GM18870 (cell line): ENCODE measurements at regions not wholly inside any gene's neighbourhood (a gene's known extent, or its start where the extent isn't known, plus 50 kb on each side); places are given as distances from the start of the nearest gene placed in this dataset.
"Not testable (repeated sequence)": the region's sequence is repeated elsewhere in the genome, so short reads cannot be mapped to it uniquely, and the experiment has no call there.

Source experiments
- ATAC-seq: cut with Tn5 transposase; IDR thresholded peaks from one replicate; pipeline ENCODE4 v1.9.1; 2021; ENCODE audit warnings: moderate library complexity; ENCODE audit not compliant: unreplicated experiment

GRCh38 chr10:64007157-64007556, 486.0 kb downstream of the REEP3 start:
- ATAC-seq: no peak

GRCh38 chr10:64010711-64011110, 489.5 kb downstream of the REEP3 start:
- ATAC-seq: no peak

- ATAC-seq: no peak
These were observed 490.9 kb downstream of the REEP3 start for GRCh38 chr10:64011912-64012714.

DNA sequence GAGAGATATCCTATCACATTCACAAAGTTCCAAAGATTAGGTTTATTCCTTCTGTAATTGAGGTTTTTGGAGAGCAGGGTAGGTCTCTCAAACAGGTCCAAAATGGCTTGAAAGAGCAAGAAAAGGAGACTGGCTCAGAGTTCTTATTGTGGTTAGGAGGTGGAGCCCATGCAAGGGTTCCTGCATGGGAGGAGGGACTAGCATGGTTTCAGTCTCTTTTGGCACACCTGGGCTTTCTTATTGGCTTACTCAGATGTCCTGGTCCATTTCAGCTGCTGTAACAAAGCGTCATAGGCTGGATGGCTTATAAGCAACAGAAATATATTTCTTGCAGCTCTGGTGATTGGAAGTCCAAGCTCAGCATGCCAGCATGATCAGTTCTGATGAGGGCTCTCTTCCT, 493.1 kb downstream of the REEP3 start:
- ATAC-seq: no peak

GRCh38 chr10:64023926-64024470, 502.8 kb downstream of the REEP3 start:
- no peak for ATAC-seq

- ATAC-seq: no peak
These were observed 512.5 kb downstream of the REEP3 start for GRCh38 chr10:64033711-64034110.

DNA sequence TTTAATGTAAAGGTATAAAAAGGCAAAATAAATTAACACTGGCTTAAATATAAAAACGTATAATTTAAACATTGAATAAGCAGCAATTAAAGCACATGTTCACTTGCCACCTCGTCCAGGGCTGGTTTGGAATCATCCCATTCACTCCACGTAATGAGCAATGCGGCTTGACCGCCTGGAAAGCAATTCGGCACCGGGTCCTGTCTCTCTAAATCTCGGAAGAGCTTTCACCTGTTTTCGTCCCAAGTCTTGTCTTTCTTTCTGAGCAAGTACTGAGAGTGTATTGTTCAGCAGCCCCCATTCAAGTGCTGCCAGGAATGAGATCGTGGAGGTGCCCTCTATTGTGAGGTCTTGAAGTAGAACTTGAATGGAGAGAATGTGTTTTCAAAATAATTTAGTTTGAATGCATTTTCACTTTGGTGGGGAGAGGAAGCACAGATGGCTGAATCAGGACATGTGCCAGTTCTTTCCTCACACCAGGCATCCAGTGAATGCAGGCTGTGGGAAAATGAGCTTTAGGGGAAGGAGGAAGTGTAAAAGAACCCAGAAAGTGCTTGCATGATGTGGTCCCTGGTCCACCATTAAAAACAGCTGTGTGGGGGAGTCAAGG, 515.2 kb downstream of the REEP3 start:
- ATAC-seq: no peak

DNA sequence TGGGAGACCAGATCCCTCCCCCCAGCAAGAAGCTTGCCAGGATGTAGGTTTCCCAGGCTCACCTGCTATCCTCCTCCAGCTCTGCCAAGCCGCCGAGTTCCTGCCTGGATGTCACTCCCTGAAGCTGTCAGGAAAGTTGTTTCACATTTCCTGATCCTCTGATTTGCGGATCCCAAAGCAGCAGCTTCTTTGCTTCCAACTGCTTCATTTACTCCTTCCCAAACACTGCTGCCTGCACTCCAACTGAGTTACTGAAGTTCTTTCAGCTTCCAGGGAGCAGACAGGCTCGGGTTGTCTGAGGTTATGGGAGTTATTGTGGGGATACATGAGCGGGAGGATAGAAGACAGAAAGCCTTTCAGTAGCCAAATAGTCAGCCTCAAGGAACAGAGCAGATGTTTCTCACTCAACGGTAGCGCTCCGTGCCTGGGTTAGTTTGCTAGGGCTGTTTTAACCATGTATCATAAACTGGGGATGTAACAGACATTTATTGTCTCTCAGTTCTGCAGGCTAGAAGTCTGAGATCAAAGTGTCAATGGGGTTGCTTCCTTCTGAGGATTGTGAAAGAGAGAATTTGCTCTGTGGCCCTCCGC, 516.0 kb downstream of the REEP3 start:
- ATAC-seq: no peak

DNA sequence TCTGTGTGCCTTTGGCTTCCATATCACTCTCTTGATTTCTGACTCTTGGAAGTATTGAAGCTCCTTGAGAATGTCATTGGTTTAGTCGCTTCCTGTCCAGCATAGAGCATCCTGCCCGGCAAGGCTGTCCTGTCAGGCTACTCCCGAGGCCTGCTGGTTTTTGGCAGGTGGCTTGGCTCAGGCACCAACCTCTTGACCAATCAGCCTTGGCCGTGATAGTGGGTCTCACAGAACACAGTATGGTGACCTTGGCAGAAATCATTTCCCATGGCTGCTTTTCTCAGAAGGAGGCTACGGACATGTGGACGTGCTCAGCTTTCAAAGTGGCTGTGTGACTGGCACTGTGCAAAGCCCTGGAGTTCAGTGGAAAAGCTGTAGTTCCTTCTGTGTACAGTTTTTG, 516.9 kb downstream of the REEP3 start:
- no peak for ATAC-seq

DNA sequence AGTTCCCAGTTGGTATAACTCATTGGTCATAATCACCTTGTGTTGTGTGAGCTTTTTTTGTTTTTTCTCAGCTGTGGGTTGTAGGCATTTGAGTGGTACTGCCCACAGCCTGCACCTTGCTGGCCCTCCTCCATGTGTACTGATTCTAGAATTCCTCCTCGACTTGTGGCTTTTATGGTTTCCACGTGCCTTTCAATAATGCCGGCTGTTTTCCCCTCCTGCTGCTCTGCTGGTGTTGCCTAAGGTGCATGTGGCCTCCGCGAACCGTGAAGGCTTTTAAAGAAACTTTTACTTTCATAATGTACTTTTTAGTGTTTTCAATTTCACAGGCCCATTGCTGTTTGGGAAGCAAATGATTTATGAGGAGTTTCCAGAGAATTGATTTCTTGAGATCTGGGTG, 518.0 kb downstream of the REEP3 start:
- peak; percentile 51 for ATAC-seq

- peak; percentile 11 for ATAC-seq
These were observed 519.6 kb downstream of the REEP3 start for GRCh38 chr10:64040781-64041180.

DNA sequence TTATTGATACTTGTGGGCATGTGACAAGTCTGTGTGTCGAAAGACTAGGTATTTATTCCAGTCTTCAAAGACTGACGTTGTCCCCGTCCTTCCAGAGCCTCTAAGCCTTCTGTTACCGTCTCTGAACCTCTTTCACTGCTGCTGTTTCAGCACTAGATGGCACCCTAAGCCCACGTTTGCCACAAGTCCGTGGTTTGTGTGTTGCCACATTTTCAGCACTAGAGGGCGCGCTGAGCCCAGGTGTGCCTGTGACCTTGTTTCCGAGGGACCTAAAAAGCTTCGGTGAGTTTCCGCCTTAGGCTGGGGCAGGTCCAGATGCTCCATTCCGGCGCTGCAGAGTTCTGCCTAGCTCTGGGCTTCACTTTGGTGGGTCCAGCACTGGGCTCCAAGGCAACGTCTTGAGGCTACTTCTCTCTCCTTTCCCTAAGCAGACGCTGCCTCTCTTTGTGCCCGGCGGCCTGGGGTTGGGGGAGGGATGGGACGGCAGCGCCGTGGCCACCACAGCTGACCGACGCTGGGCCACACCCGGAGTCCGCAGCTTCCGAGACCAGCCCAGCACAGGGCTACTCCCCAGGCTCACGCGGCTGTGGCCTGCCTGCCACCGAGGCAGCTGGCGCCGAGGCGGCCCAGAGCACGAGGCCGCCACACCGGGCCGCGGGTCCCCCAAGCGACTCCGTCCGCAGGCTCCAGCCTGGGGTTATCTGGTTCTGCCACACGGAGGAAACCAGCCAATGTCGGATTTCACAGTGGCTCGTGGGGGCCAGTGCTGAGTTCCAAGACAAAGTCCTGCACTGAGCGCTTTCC, 520.2 kb downstream of the REEP3 start:
- peak; percentile 82 for ATAC-seq

DNA sequence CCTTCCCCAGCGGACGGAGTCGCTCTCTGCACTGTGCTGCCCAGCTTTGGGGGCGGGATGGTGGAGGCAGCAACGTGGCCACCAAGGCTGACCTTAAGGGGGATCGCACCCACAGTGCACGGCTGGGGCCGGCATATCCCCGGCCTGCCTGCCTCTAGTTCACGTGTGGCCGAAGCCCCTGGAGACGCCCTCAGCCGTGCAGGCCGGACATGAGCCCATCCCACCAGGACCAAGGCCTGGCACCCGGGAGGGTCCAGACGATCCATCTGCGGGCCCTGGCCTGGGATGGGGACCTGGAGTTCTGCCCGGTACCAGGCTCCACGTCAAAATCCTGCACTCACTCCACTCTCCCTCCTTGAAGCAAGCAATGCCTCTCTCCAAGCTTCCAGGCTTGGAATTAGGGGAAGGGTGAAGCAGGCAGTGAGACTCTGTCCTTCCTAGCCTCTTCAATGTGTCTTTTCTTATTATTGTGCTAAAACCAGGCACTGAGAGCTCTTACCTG, 520.8 kb downstream of the REEP3 start:
- no peak for ATAC-seq

- no peak for ATAC-seq
These were observed 522.9 kb downstream of the REEP3 start for GRCh38 chr10:64044098-64044497.

DNA sequence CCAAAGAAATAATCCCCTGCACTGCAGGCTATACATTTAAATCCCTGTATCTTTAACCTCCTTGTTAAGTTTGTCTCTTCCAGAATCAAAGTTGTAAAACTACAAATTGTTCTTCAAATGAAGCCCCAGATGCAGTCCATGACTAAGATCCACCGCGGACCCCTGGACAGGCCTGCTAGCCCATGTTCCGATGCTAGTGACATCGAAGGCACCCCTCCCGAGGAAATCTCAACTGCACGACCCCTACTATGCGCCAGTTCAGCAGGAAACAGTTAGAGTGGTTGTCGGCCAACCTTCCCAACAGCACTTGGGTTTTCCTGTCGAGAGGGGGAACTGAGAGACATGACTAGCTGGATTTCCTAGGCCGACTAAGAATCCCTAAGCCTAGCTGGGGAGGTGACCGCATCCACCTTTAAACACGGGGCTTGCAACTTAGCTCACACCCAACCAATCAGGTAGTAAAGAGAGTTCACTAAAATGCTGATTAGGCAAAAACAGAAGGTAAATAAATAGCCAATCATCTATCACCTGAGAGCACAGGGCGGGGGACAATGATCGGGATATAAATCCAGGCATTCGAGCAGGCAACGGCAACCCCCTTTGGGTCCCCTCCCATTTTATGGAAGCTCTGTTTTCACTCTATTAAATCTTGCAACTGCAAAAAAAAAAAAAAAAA, 523.9 kb downstream of the REEP3 start:
- not testable (repeated sequence) for ATAC-seq

DNA sequence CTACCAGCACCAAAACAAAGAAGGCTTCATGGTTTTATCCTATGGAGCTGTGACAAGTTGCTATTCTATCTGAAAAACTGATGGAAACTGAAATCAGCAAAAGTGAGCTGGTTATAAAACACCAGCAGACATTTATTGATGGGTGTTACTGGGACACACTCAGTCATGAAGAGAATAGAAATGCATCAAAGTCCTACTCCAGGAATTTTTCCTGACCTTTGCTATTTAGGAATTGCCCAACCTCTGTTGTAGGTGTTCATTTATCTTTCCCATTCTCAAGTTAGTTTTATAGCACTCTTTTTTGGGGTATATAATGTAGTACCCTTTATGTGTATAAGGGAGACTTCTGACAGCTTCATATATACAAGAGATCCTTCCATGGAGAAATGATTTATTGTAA, 533.2 kb downstream of the REEP3 start:
- ATAC-seq: no peak

GRCh38 chr10:64059884-64060283, 538.7 kb downstream of the REEP3 start:
- no peak for ATAC-seq

DNA sequence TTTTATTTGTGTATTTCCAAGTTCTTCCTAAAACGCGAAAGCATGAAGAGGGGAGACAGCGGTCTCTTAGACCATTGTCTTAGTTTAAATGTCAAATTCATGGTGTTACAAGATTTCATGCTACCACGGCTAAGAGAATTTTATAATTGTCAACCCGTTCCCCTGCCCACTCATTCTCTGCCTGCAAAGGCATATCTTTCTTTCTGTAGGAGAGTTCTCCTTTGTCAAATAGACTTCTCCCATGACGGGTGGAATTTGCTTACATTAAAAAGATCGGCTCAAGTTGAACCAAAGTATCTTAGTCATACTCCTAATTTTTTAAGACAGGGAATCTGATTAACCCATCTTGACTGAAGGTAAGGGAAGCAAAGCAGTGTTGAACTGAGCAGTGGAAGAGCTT, 539.2 kb downstream of the REEP3 start:
- ATAC-seq: no peak

GRCh38 chr10:64062793-64063192, 541.6 kb downstream of the REEP3 start:
- ATAC-seq: no peak

DNA sequence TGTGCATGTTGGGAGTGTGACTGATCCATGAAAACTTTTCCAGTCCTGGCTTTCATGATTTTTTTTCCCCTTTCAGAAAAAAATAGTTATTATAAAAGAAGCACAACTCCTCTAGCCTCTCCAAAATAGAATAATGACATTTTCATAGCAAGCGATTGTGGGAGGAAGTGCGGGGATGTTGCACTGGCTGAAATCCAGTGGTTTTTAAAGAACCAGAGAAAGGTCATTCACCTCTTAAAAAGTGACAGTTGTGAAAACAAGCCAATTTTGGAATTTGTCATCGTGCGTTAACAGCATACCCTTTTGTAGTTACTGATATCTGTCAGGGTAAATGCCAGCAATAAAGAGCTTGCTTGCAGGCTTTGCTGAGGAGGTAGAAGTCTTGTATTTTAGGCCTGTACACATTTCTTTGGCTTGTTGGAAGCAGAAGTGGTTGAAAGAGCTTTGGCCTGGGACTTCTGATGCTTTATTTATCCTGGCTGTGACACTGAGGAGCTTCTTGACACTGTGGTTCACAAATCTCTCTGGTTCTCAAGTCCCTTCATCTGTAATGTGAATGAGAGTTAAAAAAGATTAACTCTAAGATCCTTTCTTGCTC, 545.9 kb downstream of the REEP3 start:
- ATAC-seq: no peak
